ENCODE measurements at regions not wholly inside any gene's neighbourhood (a gene's known extent, or its start where the extent isn't known, plus 50 kb on each side); places are given as distances from the start of the nearest gene placed in this dataset.

- Histone ChIP-seq H3K4me3 (replicated peaks; ENCODE audit: insufficient read depth, low read length) (no peak overlapping the region), H3K27ac (replicated peaks) (no peak overlapping the region), H3K27me3 (ENCODE audit: insufficient read depth, poor library complexity, severe bottlenecking) (no peaks in the 10 kb centered on the region)
- DNase-seq (ENCODE audit: low read depth in 1 of 2, low spot score in 1 of 2), result no peak
- TF ChIP-seq REST (IDR thresholded peaks at IDR 0.05; ENCODE audit: insufficient replicate concordance, low read depth) (no peak), SPI1 (IDR thresholded peaks at IDR 0.05; ENCODE audit: borderline replicate concordance, low read depth) (no peak), CTCF (IDR thresholded peaks at IDR 0.05; ENCODE audit: insufficient read depth, low read length) (no peak), GABPA (IDR thresholded peaks at IDR 0.05; ENCODE audit: low read depth) (no peak), POLR2AphosphoS5 (IDR thresholded peaks at IDR 0.05; ENCODE audit: low read depth) (no peak)
These were observed 176.3 kb downstream of the ZNF621 start for GRCh38 chr3:40701016-40701588.

GRCh38 chr3:40704224-40704623 is 179.5 kb downstream of the ZNF621 start:
- no peak for DNase-seq (ENCODE audit: low read depth in 1 of 2, low spot score in 1 of 2)
- Histone ChIP-seq H3K27ac (replicated peaks) (no peak overlapping the region), H3K4me3 (replicated peaks; ENCODE audit: insufficient read depth, low read length) (no peak overlapping the region), H3K27me3 (ENCODE audit: insufficient read depth, poor library complexity, severe bottlenecking) (no peaks in the 10 kb centered on the region)
- TF ChIP-seq SPI1 (IDR thresholded peaks at IDR 0.05; ENCODE audit: borderline replicate concordance, low read depth) (no peak), CTCF (IDR thresholded peaks at IDR 0.05; ENCODE audit: insufficient read depth, low read length) (no peak), REST (IDR thresholded peaks at IDR 0.05; ENCODE audit: insufficient replicate concordance, low read depth) (no peak), POLR2AphosphoS5 (IDR thresholded peaks at IDR 0.05; ENCODE audit: low read depth) (no peak), GABPA (IDR thresholded peaks at IDR 0.05; ENCODE audit: low read depth) (no peak)

GRCh38 chr3:40705663-40706062 is 180.9 kb downstream of the ZNF621 start:
- H3K27me3 ChIP-seq (ENCODE audit: insufficient read depth, poor library complexity, severe bottlenecking), result no peaks in the 10 kb centered on the region
- no peak overlapping the region for H3K4me3 ChIP-seq (replicated peaks; ENCODE audit: insufficient read depth, low read length)
- no peak overlapping the region for H3K27ac ChIP-seq (replicated peaks)
- TF ChIP-seq REST (IDR thresholded peaks at IDR 0.05; ENCODE audit: insufficient replicate concordance, low read depth), result no peak
- no peak for TF ChIP-seq GABPA (IDR thresholded peaks at IDR 0.05; ENCODE audit: low read depth)
- TF ChIP-seq CTCF (IDR thresholded peaks at IDR 0.05; ENCODE audit: insufficient read depth, low read length), result no peak
- no peak for TF ChIP-seq SPI1 (IDR thresholded peaks at IDR 0.05; ENCODE audit: borderline replicate concordance, low read depth)
- TF ChIP-seq POLR2AphosphoS5 (IDR thresholded peaks at IDR 0.05; ENCODE audit: low read depth), result no peak
- DNase-seq (ENCODE audit: low read depth in 1 of 2, low spot score in 1 of 2), result no peak
